LNCaP clone FGC (cell line): ENCODE measurements at regions not wholly inside any gene's neighbourhood (a gene's known extent, or its start where the extent isn't known, plus 50 kb on each side); places are given as distances from the start of the nearest gene placed in this dataset.

Experiments
- DNase-seq: peaks from one replicate; pipeline ENCODE4 v3.0.0-alpha.2; 2011; ENCODE audit warnings: low read depth
- H3K4me3 ChIP-seq: 2 replicates; pipeline ENCODE4 v1.5.1; 2011; ENCODE audit warnings: mild to moderate bottlenecking, low read depth, low read length, control low read depth
- TF ChIP-seq, protein P1 (sequence below): IDR thresholded peaks from 2 replicates; pipeline ENCODE4 v1.5.1; 2012; ENCODE audit warnings: mild to moderate bottlenecking; ENCODE audit not compliant: control insufficient read depth, insufficient read depth; ENCODE audit errors: extremely low read depth

DNA sequence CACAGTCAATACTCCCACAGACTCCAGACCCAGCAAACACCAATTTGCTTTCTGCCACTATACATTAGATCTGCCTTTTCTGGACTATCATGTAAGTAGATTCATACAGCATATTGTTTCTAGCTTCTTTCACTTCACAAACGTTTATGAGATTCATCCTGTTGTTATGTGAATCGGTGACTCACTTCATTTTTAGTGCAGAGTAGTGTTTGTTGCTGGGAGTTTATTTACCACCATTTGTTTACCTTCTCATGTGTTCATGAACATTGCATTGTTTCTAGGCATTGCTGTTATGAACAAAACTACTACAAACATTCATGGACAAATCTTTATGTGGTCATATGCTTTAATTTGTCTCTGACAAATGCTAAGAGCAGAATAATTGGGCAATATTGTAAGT, 807.8 kb upstream of the TMEM132C start:
- TF ChIP-seq, protein P1, sequence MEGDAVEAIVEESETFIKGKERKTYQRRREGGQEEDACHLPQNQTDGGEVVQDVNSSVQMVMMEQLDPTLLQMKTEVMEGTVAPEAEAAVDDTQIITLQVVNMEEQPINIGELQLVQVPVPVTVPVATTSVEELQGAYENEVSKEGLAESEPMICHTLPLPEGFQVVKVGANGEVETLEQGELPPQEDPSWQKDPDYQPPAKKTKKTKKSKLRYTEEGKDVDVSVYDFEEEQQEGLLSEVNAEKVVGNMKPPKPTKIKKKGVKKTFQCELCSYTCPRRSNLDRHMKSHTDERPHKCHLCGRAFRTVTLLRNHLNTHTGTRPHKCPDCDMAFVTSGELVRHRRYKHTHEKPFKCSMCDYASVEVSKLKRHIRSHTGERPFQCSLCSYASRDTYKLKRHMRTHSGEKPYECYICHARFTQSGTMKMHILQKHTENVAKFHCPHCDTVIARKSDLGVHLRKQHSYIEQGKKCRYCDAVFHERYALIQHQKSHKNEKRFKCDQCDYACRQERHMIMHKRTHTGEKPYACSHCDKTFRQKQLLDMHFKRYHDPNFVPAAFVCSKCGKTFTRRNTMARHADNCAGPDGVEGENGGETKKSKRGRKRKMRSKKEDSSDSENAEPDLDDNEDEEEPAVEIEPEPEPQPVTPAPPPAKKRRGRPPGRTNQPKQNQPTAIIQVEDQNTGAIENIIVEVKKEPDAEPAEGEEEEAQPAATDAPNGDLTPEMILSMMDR: no peak
- H3K4me3 ChIP-seq: no peak overlapping the region
- DNase-seq: no peak

DNA sequence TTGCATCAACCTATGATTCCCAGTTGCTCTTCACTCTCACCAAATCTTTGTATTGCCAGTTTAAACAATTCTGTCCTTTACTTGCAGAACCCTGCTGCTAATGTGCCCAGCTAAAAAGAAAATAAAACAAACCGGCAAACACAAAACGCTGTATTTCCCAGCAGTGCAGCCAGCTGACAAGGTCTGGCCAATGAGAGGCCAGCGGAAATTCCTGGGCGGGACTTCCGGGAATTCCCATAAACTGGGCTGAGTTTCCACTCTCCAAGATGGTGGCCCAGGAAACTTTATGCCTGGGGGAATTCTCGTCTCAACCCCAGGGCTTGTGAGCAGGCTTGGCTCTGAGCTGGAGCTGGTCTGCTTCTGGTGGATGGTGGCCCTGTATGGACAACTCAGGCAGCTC, 807.3 kb upstream of the TMEM132C start:
- TF ChIP-seq, protein P1: no peak
- DNase-seq: no peak
- peak overlapping the region; percentile 23 for H3K4me3 ChIP-seq

DNA sequence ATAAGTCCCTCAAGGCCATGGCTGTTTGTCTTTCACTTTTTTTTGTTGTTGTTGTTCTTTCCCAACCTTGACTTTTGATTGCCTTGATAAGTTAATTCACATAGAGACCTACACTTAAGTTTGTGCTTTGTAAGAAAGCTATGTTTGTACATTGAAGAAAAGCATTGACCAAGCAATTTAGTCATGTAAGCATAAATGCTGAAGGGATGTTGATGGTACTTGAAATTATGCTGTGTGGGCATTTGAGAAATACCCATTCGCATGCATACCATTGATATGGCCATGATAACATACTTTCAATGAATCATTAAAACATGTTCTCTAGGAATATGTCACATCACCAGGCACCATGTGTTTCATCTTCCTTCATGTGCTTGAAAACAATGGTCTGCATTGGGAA, 803.7 kb upstream of the TMEM132C start:
- no peak for DNase-seq
- TF ChIP-seq, protein P1: no peak
- H3K4me3 ChIP-seq: no peak overlapping the region

DNA sequence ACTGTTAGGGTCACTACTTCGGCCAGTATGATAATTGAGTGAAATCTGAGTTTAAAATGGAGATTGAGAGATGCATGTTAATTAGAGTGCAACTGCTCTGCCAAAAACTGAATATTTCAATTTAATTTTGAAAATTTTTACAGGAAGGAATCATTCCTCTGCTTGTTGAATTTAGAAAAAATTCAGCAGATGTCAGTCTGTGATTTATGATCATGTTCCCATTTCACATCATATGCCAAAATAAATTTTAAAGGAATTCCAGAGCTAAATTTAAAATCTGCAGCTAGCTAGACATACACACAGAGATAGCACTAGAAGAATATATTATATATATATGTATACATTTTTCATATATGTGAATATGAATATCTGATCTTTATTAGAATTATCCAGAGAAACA, 797.6 kb upstream of the TMEM132C start:
- TF ChIP-seq, protein P1: no peak
- no peak for DNase-seq
- H3K4me3 ChIP-seq: no peak overlapping the region

DNA sequence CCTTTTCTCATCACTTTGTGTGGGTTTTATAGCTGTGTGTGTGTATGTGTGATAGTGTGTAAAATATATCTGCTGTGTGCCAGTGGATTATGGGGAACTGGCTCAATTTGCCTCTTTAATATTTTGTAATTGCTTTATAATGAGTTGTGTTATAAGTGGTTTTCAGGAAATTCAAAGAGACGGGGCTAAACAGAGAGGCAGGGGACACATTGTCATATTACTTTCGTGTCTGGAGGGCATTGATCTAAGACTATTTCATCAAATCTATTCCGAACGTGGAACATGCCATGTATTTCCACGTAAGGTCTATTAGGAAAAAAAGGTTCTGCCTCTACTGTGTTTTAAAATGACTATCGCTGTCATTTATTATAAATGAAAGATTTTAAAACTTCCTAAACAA, 793.2 kb upstream of the TMEM132C start:
- no peak for DNase-seq
- no peak overlapping the region for H3K4me3 ChIP-seq
- TF ChIP-seq, protein P1: no peak

DNA sequence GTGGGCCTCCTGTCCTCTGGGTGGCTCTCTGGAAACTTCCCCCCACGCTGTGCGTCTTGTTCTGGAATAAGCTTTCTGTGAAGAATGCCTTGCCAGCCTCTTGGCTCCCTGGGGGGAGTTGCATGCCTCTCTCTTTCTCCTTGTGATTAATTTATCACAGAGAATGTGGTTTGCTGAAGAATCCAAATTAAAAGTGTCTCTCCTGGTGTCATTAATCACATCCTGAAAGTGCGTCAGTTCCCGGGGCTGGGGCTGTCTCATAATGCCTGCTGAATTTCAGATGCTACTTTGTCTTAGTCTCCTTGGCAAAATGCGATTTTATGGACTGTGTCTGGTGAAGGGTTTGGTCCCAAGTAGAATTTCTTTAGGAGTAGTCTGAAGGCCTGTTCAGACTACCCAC, 787.7 kb upstream of the TMEM132C start:
- H3K4me3 ChIP-seq: no peak overlapping the region
- TF ChIP-seq, protein P1: no peak
- no peak for DNase-seq

DNA sequence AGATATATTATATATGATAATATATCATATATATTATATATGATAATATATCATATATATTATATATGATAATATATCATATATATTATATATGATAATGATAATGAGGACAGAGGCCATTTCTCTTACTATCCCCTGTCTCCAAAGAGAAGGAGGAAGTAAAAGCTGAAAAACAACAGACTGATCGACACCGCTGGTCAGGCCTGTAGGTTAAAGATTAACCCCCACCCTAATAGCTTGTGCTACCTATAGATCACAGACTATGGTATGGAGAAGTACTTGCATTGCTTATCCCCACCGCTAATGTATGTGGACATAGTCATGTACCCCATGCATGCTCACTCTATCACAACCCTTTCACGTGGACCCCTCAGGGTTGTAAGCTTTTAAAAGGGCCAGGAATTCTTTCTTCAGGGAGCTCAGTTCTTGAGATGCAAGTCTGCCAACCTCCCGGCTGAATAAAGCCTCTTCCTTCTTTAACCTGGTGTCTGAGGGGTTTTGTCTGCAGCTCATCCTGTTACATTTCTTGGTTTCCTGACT, 786.1 kb upstream of the TMEM132C start:
- no peak for DNase-seq
- H3K4me3 ChIP-seq: no peak overlapping the region
- TF ChIP-seq, protein P1: no peak
